SK-N-MC (cell line): ENCODE measurements at regions not wholly inside any gene's neighbourhood (a gene's known extent, or its start where the extent isn't known, plus 50 kb on each side); places are given as distances from the start of the nearest gene placed in this dataset.

Experiments
- EZH2 ChIP-seq: fragments of 200-600 bp; sonication (generic); IDR thresholded peaks from one replicate; pipeline ENCODE4 v1.6.1; 2017; ENCODE audit warnings: antibody characterized with exemption
- FOXP2 ChIP-seq: optimal IDR thresholded peaks from 2 replicates; pipeline ENCODE3; 2011; ENCODE audit warnings: mild to moderate bottlenecking, moderate library complexity; ENCODE audit not compliant: insufficient read depth; ENCODE audit errors: extremely low read length, control extremely low read depth
- POLR2AphosphoS5 ChIP-seq: IDR thresholded peaks from 2 replicates; pipeline ENCODE4 v1.6.1; 2012; ENCODE audit warnings: mild to moderate bottlenecking, low read depth, low read length, borderline replicate concordance

- TF ChIP-seq FOXP2 (no peak), EZH2 (no peak), POLR2AphosphoS5 (no peak)
Observed at GRCh38 chr6:103140308-103141027, 1719.3 kb downstream of the HACE1 start.
